DND-41 (cell line): ENCODE measurements at regions not wholly inside any gene's neighbourhood (a gene's known extent, or its start where the extent isn't known, plus 50 kb on each side); places are given as distances from the start of the nearest gene placed in this dataset.

Experiments used
- ATAC-seq: fragments of 200-7000 bp; cut with Tn5 transposase; 3 replicates; pipeline ENCODE4 v1.9.1; 2021; ENCODE audit warnings: low read depth; ENCODE audit not compliant: insufficient read depth
- DNase-seq: peaks from one replicate; pipeline ENCODE4 v3.0.0-alpha.2; 2020
- H2AFZ ChIP-seq: 2 replicates; pipeline ENCODE4 v1.6.0; 2012; ENCODE audit warnings: low read depth, low read length
- H3K27ac ChIP-seq: 2 replicates; pipeline ENCODE4 v1.5.1; 2012; ENCODE audit warnings: low read length, inconsistent platforms
- H3K27me3 ChIP-seq: fragments of 200-600 bp; sonication (generic); 2 replicates; pipeline ENCODE4 v1.6.0; 2012; ENCODE audit warnings: low read length, mild to moderate bottlenecking, inconsistent platforms; ENCODE audit not compliant: insufficient read depth, poor library complexity
- H3K36me3 ChIP-seq: 2 replicates; pipeline ENCODE4 v1.5.1; 2012; ENCODE audit warnings: low read length, inconsistent platforms; ENCODE audit not compliant: insufficient read depth
- H3K4me1 ChIP-seq: 2 replicates; pipeline ENCODE4 v1.5.1; 2012; ENCODE audit warnings: mild to moderate bottlenecking, low read length; ENCODE audit not compliant: insufficient read depth
- H3K4me2 ChIP-seq: 2 replicates; pipeline ENCODE4 v1.6.0; 2012; ENCODE audit warnings: mild to moderate bottlenecking, moderate library complexity, low read length, inconsistent platforms; ENCODE audit not compliant: insufficient read depth
- H3K4me3 ChIP-seq, 2 experiments: fragments of 200-600 bp in 1 of 2; shearing (Covaris generic) in 1 of 2; 2 replicates each; pipeline ENCODE4 v1.5.1; 2012 to 2016; ENCODE audit warnings: inconsistent platforms in 2 of 2, low read length in 2 of 2, mild to moderate bottlenecking in 2 of 2, low read depth in 1 of 2, moderate library complexity in 1 of 2
- H3K79me2 ChIP-seq: 2 replicates; pipeline ENCODE4 v1.6.0; 2012; ENCODE audit warnings: low read length, inconsistent platforms; ENCODE audit not compliant: insufficient read depth
- H3K9ac ChIP-seq: 2 replicates; pipeline ENCODE4 v1.6.0; 2012; ENCODE audit warnings: low read depth, mild to moderate bottlenecking, inconsistent platforms, low read length, moderate library complexity
- H3K9me3 ChIP-seq: 2 replicates; pipeline ENCODE4 v1.5.1; 2012; ENCODE audit warnings: low read length, moderate library complexity, mild to moderate bottlenecking, inconsistent platforms; ENCODE audit not compliant: insufficient read depth, severe bottlenecking
- H4K20me1 ChIP-seq: 2 replicates; pipeline ENCODE4 v1.6.0; 2012; ENCODE audit warnings: low read length; ENCODE audit not compliant: insufficient read depth
- CTCF ChIP-seq: IDR thresholded peaks from 2 replicates; pipeline ENCODE4 v1.5.1; 2012; ENCODE audit warnings: borderline replicate concordance, low read length, moderate library complexity, mild to moderate bottlenecking; ENCODE audit not compliant: poor library complexity, severe bottlenecking; ENCODE audit errors: extremely low read depth
- EZH2 ChIP-seq: IDR thresholded peaks from 3 replicates; pipeline ENCODE4 v1.6.1; 2012; ENCODE audit warnings: borderline replicate concordance, low read depth, mild to moderate bottlenecking, moderate library complexity, low read length, inconsistent platforms; ENCODE audit not compliant: severe bottlenecking

GRCh38 chr5:174175716-174176268 is 130.3 kb downstream of the NSG2 start:
- H3K4me3 ChIP-seq, result no peak overlapping the region
- no peak overlapping the region for H3K4me2 ChIP-seq
- no peak for TF ChIP-seq EZH2
- TF ChIP-seq CTCF, result no peak
- H3K9me3 ChIP-seq, result no peaks in the 10 kb centered on the region
- H3K4me1 ChIP-seq, result no peaks in the 10 kb centered on the region
- ATAC-seq, result no peak
- H4K20me1 ChIP-seq, result no peaks in the 10 kb centered on the region
- H3K27ac ChIP-seq, result no peak overlapping the region
- no peak overlapping the region for H3K9ac ChIP-seq
- H3K36me3 ChIP-seq, result no peaks in the 10 kb centered on the region
- H3K79me2 ChIP-seq, result no peaks in the 10 kb centered on the region
- DNase-seq, result no peak
- no peak overlapping the region for H2AFZ ChIP-seq
- H3K27me3 ChIP-seq, result no peaks in the 10 kb centered on the region

GRCh38 chr5:174176511-174176910 is 131.0 kb downstream of the NSG2 start:
- Histone ChIP-seq H3K4me3 (no peak overlapping the region), H4K20me1 (no peaks in the 10 kb centered on the region), H3K4me2 (no peak overlapping the region), H2AFZ (no peak overlapping the region), H3K9me3 (no peaks in the 10 kb centered on the region), H3K36me3 (no peaks in the 10 kb centered on the region), H3K79me2 (no peaks in the 10 kb centered on the region), H3K4me1 (no peaks in the 10 kb centered on the region), H3K27ac (no peak overlapping the region), H3K27me3 (no peaks in the 10 kb centered on the region), H3K9ac (no peak overlapping the region)
- TF ChIP-seq EZH2 (no peak), CTCF (no peak)
- DNase-seq, result no peak
- no peak for ATAC-seq

GRCh38 chr5:174177531-174177930 is 132.0 kb downstream of the NSG2 start:
- no peak for TF ChIP-seq EZH2
- TF ChIP-seq CTCF, result no peak
- Histone ChIP-seq H3K4me1 (no peaks in the 10 kb centered on the region), H4K20me1 (no peaks in the 10 kb centered on the region), H3K4me2 (no peak overlapping the region), H3K27me3 (peaks cover 2% of the 10 kb centered on the region), H3K9ac (no peak overlapping the region), H2AFZ (no peak overlapping the region), H3K27ac (no peak overlapping the region), H3K36me3 (no peaks in the 10 kb centered on the region), H3K9me3 (no peaks in the 10 kb centered on the region), H3K4me3 (no peak overlapping the region), H3K79me2 (no peaks in the 10 kb centered on the region)
- DNase-seq, result no peak
- no peak for ATAC-seq

- no peak overlapping the region for H3K27ac ChIP-seq
- H4K20me1 ChIP-seq, result no peaks in the 10 kb centered on the region
- no peak overlapping the region for H2AFZ ChIP-seq
- no peak overlapping the region for H3K4me3 ChIP-seq
- no peak overlapping the region for H3K9ac ChIP-seq
- H3K27me3 ChIP-seq, result peaks cover 2% of the 10 kb centered on the region
- H3K79me2 ChIP-seq, result no peaks in the 10 kb centered on the region
- H3K36me3 ChIP-seq, result no peaks in the 10 kb centered on the region
- no peak for DNase-seq
- TF ChIP-seq CTCF (no peak), EZH2 (no peak)
- H3K9me3 ChIP-seq, result no peaks in the 10 kb centered on the region
- no peaks in the 10 kb centered on the region for H3K4me1 ChIP-seq
- H3K4me2 ChIP-seq, result no peak overlapping the region
- ATAC-seq, result no peak
These were observed 132.6 kb downstream of the NSG2 start for GRCh38 chr5:174177976-174178605.
